ENCODE measurements at regions not wholly inside any gene's neighbourhood (a gene's known extent, or its start where the extent isn't known, plus 50 kb on each side); places are given as distances from the start of the nearest gene placed in this dataset.
A peak's percentile ranks its signal among the peaks of the same experiment; 100 is the strongest.

DNA sequence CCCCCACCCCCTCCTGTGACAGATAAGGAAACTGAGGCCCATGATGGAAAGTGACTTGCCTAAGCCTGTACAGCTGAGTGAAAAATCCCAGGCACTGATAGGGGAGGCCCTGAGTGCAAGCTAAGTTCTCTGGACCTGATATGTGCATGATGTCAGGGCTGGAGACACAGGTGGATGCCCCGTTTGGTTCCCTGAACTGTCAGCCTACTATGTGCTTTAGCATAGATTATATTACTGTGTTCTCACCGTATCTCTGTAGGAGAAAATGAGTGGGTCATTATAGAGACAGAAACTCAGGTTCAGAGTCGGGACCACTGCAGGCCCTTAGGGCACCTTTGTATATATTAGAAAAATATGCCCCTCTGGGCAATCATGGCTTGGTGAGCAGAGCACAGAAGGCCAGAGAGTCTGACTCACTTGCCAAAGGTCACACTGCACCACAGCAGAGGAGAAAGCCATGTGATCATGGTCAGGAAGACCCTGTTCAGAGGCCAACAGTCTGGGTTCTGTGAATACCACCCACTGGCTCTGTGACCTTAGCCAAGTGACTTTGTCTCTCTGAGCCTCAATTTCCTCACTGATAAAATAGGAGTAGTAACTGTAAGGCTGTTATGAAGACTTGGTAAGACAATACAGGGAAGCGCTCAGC is 145.8 kb upstream of the WNT4 start:
- DNase-seq: no peak

DNA sequence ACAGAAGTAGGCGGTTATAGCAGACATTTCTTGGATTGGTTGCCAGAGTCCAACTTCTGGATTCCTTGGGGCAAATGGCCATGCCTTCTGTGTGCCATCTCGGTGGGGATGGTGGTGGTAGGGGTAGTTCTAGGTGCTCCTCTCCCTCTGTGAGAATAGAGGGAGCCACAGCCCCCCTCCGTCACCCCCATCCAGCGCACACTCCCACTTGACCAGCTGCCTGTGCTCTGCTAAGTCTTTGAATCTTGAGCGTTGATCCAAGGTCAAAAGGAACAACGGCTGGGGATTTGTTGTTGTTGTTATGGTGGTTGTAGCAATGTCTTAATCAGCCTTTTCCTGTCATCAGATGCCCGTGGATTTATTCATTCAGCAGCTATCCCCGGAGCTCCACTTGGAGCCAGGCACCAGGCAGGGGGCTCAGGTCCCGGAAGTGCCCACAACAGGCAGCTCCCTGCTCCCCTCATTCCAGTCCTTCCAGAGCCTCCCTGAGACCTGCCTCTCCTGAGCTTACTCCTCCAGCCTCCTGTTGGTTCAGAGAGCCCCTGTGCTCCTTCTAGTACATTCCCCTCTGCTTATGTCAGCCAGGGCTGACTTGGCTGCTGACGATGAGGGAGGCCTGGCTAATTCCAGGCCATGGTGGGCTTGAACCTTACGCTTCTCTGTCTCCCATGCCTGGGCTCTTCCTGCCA is 146.6 kb upstream of the WNT4 start:
- DNase-seq: no peak

DNA sequence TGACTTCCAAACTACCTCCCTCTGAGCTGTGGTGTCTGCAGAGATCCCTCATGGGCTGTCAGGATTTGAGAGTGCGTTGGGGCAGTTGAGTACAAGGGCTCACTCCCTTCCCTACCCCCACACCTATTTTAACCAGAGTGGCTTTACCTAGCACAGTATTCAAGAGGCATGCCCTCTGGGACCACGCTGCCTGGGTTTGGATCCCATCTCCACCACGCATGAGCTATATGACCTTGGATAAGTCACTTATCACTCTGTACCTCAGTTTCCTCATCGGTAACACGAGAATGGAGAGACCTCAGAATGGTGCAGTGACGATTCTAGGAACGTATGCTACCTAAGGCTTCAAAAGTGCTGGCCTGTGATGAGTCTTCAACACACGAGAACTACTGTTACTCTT is 147.3 kb upstream of the WNT4 start:
- DNase-seq: no peak

DNA sequence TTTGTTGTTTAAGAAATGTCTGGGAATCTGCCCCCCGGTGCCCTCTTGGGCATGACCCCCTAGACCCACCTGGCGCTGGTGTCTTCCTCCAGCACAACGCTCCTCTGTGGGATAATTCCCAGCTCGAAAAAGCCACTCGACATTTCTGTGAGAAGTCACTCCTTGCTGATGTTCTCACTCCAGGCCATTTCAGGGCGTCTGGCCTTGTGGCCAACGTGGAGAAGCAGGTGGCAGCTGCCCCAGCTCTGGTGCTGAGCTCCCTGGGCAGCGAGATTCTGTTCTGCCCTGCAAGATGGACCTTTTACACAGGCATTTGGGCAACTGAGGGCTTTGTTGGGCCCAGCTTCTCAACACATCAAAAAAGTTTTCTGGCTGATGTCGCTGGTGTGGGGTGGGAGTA is 147.7 kb upstream of the WNT4 start:
- no peak for DNase-seq

DNA sequence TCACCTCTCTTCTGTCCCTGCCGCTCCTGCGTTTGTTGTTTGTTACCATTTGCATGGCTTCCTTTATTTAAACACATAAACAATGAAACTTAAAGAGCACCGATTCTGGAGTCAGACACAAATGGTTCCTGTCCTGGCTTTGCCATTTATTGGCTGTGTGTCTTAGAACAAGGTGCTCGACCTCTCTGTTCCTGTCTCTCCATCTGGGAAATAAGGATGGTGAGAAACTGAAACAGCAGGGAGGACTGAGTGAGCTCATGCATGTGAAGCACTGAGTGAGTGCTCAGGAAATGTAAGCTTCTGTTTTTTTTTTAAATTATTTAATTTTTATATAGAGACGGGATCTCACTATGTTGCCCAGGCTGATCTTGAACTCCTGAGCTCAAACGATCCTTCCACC is 148.2 kb upstream of the WNT4 start:
- no peak for DNase-seq

DNA sequence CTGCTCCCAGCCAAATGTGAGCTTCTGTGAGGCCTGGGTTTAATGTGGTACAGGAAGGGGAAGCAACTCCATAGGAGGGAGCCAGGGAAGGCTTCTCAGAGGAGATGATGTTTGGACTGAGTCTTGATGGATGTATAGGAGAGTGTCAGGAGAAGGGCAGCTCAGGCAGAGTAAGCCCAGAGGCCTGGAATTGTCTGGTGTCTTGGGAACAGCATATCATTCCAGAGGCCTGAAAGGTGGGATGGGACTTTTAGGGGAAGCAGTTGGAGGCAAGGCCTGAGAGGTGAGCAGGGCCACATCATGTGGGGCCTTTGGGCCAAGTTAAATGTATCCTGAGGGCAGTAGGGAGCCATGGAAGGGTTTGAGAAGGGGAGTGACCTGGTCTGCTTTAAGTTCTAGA is 148.6 kb upstream of the WNT4 start:
- no peak for DNase-seq

DNA sequence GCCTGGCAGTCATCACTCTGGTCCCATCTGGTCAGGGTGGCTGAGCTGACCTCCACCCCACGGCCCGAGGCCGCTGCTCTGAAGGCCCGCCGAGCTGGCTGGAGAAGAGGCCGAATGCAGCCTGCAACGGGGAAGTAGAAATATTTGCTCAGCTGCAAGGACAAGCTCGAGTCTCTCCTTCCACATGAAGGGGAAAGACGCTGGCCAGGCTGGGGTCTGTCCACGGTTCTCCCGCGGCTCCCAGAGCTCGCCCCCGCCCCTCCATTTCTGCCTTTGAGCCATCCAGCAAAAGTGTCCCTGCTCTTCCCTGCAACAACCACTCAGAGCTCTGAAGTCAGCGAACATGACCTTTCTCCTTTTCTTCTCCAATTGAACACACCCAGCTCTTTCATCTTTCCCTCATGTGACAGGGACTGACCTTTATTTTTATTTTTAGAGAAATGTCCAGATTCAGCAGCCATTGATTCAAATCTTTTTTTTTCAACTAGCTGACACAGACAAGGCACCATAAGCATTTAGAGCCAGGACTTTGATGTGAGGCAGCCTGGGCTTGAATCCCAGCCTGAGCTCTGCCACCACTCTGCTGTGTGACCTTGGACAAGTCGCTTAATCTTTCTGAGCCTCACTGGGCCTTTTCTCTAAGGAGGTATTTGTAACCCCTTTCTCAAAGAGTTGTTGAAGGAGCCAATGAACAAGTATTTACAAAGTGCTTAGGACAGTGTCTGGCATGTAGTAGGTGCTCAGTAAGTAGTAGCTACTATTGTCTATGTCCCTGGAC is 149.3 kb upstream of the WNT4 start:
- DNase-seq: no peak

DNA sequence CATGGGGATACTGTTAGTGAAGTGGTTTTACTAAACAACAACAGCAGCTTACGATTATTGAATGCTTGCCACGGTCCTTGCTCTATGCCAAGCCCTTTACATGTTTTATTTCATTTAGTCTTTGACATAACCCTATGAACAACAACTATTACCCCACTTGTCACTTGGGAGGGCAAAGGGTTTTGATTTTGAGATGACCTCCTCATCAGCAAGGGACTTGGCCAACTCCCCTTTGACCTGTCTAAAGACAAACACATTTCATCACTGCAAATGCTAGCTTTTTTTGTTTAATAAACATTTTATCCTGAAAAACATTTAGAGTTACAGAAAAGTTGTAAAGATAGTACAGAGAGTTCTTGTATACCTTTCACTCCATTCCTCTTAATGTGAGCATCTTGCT is 152.5 kb upstream of the WNT4 start:
- no peak for DNase-seq

DNA sequence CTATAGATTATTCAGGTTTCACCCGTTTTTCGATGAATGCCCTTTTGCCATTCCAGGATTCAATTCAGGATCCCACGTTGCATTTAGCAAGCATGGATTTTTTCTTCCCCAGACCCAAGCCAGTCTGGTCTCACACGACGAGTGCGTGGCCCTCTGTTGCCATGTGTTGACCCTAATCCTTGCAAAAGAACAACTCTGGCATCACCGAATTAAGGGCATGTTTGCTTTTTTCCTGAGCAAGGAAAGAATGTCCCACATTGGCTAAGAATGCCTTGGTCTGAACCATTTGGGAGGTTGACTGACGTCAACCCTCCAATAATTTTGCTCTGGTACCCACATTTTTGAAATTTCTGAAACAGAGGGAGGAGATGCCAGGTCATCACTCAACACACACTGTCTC is 153.0 kb upstream of the WNT4 start:
- DNase-seq: no peak

DNA sequence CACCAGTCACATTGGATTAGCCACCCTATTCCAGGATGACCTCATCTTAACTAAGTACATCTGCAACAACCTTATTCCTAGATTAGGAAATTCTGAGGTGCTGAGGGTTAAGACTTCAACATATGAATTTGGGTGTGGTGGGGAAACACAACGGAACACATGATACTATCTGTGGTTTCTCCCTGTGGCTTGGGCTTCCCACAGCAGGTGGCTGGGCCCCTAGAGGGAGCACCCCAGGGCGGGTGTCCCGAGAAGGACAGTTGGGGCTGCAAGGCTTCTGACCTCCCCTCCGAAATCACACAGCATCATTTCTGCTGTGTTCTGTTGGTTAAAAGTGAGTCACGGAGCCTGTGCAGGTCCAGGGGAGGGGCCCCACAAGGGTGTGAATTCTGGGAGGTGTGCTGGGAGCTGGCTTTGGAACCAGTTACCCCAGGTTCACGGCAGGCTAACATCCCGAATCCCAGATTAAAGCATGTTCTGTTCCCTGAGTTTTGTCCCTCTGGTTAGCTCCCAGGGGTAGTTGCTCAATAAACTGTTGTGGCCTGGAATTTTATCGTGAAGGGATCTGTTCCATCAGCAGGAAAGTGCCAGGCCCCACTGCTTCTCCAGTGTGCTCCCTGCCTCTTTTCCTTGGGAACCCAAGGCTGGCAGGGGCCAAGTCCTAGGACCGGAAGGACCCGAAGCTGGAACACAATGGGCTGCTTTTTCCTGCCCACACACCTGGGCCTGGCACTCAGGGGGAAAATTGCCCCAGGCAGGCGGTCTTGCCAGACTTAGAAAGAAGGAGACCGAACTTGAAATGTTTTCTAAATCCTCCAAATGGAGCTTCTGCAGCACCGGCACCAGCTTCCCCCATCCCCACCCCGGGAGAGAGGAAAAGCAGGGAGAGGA is 154.0 kb upstream of the WNT4 start:
- DNase-seq: no peak

DNA sequence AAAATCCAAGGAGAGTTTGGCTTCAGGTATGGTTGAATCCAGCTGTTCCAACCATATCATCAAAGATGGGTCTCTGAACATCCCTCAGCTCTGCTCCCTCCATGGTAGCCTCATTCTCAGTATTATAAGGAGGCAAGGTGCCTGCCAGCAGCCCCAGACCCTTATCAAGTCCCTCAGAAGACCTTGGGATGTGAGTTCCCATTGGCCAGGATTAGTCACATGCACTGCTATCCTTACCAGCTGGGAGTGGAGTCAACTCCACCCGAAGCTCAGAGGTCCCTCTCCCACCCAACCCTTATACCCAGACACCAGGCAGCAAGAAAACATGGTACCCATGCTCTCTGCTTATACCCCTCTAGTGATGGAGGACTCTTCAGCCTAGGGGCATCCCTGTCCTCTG is 153.7 kb upstream of the ZBTB40 start:
- no peak for DNase-seq

DNA sequence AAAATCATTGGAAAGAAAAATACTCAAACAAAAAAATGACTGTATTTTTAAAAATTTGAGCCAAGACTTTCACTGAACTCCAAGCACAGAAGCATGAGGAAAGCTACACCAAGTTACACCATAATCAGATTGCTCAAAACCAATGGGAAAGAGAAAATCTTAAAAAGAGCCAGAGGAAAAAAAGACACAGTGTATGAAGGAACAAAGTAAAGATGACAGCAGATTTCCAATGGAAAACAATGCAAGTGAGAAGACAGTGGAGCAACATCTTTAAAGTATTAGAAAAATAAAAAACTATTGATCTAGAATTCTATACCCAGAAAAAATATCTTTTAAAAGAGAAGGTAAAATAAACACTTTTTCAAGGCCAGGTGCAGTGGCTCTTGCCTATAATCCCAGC is 147.8 kb upstream of the ZBTB40 start:
- DNase-seq: no peak

DNA sequence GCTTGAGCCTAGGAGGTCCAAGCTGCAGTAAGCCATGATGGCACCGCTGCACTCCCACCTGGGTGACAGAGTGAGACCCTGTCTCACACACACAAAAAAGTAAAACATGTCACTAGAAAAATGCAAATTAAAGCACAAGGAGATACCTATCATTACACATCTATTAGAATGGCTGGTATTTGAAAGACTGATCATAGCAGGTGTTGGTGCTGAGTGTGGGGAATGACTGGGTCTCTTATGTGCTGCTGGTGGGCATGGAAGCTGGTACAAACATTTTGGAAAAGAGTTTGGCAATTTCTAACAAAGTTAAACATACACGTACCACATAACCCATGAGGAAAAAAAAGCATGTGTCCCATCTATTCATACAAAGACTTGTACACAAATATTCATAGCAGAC is 142.1 kb upstream of the ZBTB40 start:
- no peak for DNase-seq

DNA sequence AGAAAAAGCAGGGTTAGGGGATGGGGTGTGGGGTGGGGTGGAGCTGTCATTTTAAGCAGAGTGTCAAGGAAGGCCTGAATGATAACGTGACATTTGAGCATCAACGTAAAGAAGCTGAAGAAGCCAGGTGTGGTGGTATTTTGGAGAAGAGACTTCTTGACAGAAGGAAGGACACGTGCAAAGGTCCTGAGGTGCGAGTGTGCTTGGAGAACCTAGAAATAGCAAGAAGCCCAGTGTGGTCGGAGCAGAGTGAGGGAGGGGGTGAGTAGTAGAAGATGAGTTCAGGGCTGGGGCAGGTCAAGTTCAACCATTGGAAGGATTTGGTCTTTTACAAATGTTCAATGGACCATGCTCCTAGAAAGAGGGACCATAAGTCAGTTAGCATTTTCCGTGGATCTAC is 140.2 kb upstream of the ZBTB40 start:
- DNase-seq: no peak

DNA sequence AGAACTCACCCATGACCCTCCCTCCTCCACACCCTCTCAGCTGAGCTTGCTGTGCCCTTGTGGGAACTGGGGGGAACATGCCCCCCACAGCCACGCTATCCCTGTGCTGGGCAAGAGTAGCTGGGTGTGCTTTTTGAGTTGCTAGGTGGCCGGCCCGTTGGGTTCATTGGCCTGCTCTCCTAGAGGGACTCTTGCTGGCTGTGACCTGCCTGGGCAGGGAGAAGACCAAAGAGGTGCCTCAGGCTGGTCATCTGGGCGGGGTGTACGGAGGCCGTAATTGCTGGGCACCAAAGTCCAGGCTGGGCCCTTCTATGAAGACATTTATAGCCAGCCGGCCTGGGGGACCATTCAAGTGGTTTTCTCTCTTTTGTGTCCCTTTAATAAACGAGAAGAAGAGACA is 138.3 kb upstream of the ZBTB40 start:
- DNase-seq: no peak

DNA sequence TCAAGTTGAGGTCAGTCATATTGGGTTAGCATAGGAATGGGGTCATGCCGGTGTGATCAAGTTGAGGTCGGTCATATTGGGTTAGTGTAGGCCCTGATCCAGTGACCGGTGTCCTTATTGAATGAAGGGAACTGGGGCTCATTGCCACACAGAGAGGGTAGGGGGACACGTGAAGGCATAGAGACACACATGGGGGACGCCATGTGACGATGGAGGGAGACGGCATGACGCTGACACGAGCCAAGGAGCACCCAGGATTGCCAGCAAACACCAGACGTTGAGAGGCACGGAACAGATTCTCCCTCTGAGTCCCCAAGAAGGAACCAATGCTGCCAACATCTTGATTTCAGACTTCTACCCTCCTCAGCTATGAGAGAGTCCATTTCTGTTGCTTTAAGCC is 136.9 kb upstream of the ZBTB40 start:
- no peak for DNase-seq

DNA sequence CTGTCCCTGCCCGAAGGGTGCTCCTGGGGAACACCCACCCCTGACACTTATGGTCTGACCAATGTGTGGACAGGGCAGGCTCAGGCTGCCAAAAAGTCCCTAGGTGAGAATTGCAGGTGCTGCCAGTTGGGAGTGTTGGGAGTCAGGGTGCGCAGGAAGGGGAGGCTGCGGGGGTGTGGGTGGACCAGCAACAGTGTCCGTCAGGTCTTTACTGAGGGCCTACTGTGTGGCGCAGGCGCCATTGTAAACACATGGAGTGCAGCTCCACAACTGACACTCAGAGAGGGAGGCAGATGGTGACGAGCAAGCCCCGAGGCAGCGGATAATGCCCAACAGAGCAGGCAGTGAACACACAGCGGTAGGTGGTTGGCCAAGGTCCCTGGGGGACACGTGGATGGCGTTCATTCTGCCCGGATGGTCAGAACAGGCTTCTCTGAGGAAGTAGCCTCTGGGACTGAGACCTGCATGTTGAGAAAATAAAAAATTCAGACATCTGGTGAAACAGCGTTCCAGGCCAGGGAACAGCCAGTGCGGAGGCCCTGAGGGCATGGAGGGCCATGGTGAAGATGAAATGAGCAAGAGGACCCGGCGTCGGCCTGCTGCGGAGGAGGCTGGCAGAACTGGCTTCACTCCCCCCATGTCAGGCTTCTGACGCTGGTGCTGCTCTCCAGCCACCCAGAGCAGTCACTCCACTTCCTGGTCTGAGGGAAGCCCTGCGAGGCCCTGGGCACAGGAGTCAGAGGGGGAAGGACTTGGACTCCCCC is 136.2 kb upstream of the ZBTB40 start:
- DNase-seq: no peak

DNA sequence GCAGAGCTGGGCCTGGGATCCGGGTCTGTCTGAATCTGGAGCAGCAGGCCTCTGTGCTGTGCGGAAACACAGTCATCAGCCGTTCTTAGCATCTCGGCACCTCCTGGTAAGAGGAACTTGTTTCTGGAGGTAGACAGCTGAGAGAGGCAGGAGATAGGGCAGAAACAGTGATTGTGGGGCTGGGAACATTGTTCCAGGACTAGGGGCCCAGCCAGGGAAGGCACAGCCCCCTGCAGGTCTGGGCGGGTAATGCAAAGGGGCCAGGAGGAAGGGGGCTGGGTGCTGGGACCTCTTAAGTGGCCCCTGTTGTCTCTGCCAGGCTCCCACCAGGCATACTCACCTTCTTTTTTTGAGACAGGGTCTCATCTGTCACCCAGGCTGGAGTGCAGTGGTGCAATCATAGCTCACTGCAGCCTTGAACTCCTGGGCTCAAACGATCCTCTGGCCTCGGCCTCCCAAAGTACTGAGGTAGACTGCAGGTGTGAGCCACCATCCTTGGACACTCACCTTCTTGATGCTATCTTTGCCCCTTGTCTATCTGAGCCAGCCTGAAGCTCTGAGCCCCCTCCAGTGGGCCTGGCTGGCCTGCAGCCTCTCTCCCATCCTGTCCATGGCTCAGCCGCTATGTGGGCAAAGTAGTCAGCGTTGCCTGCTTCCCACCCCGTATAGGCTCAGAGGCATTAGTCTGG is 134.3 kb upstream of the ZBTB40 start:
- peak in 1 of 2 experiments; percentile 25 for DNase-seq

DNA sequence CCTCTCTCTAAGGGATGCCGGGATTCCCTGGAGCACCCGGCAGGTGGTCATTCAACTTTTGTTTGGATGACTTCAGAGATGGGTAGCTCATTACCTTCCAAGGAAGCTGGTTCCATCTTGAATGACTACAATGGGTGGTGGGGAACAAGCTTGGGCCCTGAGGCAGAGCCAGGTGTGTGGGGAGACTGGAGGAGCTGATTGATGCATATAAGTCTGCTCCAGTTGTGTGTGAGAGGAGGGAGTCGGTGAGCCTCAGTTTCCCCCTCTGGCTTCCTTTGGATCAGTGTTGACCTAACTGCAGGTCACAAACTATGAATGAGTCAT is 133.8 kb upstream of the ZBTB40 start:
- no peak for DNase-seq

DNA sequence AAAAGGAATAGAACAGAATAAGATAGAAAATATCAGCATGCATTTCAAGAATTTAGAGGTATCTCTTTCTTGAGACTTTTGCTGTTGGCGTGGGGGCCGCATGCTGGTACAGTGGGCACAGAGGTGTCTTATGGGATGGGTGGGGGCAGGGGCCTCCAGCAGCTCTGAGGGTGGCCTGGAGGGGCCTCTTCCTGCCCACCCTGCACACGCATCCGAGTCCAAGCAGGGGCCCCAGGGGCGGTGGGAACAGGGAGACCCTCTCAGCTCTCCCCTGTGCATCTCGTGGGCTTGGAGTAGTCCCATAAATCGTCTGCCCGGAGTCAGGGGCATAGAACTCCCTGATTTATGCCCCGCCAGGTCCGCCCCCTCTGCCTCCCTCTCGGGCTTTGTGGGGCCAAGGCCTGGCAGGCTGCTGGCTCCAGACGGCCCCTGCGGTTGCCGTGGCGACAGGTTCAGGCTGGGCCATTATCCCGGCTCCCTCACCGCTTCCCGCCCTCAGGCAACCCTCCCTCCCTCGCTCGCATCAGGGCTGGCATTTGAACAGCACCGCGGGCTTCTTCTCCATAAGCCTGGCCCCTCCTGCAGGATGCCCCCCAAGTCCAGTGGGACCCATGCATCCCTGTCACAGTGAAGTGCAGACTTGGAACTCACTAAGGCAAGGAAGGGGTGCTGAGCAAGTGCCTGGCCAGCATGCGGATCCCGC is 133.2 kb upstream of the ZBTB40 start:
- peak; percentile 66 to 81 for DNase-seq

DNA sequence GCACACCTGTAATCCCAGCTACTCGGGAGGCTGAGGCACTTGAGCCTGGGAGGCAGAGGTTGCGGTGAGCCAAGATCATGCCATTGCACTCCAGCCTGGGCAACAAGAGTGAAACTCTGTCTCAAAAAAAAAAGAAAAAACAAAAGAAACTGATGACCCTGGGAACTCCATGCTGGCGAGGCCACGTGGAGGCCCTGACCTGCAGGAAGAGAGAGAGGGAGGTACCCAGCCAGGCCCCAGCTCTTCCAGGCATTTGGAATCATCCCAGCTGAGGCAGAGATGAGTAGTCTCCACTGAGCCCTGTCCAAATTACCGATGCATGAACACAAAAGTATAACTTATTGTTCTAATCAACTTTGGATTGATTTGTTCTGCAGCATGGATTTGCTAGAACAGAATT is 132.0 kb upstream of the ZBTB40 start:
- DNase-seq: no peak
